ENCODE measurements at regions not wholly inside any gene's neighbourhood (a gene's known extent, or its start where the extent isn't known, plus 50 kb on each side); places are given as distances from the start of the nearest gene placed in this dataset.

DNA sequence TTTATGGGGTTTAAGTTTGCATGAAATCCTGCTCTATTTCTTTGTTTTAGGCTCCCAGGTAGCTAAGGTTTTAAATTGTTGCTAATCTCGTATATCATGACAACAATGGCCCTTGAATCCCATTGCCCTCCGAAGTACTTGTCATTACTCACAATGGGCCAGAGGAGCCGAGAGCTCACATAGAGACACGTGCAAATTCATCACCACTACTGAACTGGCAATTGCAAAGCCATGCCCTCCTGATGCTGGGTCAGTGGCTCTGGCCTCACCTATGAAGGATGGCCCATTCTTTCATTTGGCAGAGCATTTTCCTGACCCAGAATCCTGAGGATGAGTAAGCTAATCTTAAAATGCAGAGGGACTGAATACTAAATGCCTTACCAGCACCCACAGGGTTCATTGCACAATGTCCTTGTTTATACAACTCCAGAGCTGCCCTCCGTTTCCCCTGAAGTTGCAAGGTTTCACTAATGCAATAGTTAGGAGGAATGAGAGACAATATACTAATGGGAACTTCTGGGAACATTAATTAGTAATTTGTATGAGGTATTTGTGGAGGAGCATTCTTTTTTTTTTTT is 71.6 kb upstream of the GAREM1 start:
- DNase-seq (ENCODE audit: low spot score): no peak

DNA sequence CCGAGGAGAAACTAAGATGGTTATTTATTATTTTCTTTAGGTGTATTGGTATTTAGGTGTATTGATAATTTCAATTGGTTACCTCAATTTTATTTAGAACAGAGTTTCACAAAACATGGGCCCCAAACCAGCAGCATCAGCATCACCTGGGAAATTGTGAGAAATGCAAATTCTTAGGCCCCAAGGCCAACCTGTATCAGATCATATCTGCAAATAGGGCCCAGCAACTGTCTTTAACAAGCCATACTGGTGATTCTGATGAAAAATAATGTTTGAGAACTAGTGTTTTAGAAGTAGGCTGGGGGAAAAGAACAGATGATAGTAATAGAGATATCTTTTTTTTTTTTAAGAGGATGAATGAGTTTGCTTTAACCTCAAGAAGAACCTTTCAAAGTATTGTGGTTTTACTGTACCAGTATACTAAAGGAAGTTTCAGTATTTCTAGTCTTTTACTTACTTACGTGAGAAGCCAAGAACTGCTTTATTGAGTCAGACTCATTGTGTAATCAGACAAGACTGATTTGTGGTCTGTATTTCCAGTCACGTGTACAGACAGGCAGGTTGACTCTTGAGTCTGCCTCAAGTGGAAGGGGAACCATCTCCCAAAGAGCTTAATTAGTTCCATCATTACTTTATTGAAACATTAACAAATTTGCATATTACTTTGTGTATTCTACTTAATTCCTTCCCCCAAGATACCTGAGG is 60.4 kb upstream of the GAREM1 start:
- DNase-seq (ENCODE audit: low spot score): no peak

GRCh38 chr18:32529722-32530420 is 59.2 kb upstream of the GAREM1 start:
- no peak for DNase-seq (ENCODE audit: low spot score)

- no peak for DNase-seq (ENCODE audit: low spot score)
These were observed 50.1 kb upstream of the GAREM1 start for GRCh38 chr18:32520771-32521170.
